HG03108 (cell line): ENCODE measurements at regions not wholly inside any gene's neighbourhood (a gene's known extent, or its start where the extent isn't known, plus 50 kb on each side); places are given as distances from the start of the nearest gene placed in this dataset.

Experiments
- ATAC-seq: cut with Tn5 transposase; IDR thresholded peaks from one replicate; pipeline ENCODE4 v1.9.1; 2021; ENCODE audit warnings: moderate library complexity; ENCODE audit not compliant: unreplicated experiment

DNA sequence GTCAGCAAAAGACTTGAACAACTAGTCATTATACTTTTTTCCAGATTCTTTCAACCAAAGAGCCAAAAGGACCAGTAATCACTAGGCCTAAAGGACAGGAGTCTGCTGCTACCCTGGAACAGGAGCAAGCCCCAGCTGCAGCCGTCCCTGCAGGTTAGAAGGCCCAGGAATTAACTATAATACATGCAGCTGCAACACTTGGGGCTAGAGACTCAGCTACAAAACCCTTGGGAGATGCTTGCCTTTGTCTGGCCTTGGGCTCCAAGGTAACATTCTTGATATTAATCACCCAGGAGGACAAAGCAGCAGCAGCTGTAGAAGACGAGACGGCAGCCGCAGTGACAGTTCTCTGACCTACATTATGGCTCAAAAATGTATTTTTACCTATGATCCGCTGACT, 841.2 kb upstream of the ADGRL4 start:
- ATAC-seq = no peak

DNA sequence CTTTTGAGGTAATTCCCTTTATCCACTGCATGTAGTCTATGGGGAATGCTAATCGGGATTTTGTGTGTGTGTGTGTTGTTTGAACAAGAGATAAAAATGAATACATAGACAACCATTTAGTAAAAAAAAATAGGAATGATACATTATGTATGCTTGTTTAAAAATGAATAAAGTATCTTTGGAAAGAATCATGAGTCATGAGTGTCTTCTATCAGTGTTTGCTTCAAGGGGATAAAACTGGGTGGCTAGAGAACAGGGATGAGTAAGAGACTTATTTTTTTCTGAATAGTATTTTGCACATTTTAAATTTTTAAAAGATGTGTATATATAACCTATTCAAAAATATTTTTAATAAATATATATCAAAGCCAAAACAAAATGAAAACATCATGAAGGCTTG, 839.4 kb upstream of the ADGRL4 start:
- ATAC-seq = no peak

DNA sequence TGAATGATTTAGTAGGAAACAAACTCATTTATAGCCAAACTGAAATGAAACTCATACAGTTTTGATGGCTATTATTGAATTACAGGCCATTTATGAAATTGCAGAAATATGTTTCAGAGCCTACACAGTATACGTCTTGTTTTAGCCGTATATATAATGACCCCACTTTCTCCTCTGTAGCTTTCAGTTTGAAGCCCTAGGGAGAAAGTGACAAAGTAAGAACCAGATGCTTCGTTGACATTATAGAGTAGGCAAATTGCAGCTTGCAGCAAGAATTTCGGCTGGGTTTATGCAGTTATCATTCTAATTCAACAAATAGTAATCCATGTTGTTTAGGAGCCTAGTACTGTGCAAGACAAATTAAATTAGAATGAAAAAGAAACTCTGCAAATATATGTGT, 836.3 kb upstream of the ADGRL4 start:
- ATAC-seq = no peak

DNA sequence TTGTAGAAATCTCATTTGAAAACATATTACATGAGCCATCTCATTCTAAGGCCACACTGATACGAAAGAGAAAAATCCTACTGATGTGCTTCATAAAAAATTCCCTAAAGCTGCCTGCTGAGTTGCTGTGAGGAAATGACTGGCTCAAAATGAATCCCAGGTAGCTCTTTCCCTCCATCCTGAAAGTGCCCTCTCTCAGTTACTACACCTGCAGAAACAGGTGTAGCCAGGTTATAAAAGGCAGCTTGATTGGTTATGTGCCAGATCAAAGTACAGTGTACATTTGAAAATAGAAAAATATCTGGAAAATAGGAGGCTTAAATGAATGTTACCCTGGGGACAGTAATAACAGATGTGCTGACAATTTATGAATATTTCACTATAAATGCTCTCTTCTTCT, 833.4 kb upstream of the ADGRL4 start:
- no peak for ATAC-seq

DNA sequence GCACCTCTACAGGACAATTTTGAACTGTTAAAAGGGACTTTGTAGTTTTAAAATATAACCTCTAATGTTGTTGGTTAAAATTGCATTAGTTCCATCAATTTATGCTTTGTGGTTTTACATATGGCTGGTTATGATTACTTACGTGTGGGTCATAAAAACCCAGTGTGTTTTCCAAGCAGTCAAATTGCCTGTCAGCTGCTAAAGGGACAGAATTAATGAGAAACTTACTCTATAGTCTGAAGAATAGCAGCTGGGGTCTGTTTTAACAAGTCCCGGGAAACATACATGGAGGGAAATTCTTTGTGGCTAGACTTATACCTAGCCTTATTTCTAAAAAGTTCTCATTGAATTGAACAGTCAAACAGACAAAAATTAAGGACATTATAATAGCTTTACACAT, 820.9 kb upstream of the ADGRL4 start:
- no peak for ATAC-seq

DNA sequence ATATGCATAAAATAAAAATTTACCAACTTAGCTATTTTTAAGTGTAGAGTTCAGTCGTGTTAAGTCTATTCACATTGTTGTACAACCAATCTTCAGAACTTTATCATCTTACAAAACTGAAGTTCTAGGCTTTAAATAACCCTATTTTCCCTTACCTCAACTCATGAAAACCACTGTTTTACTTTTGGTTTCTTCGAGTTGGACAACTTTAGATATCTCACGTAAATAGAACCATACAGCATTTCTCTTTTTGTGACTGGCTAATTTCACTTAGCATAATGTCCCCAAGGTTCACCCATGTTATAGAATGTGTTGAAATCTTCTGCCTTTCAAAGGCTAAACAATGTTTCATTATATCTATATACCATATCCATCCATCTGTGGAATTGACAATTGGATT, 819.0 kb upstream of the ADGRL4 start:
- ATAC-seq = no peak

DNA sequence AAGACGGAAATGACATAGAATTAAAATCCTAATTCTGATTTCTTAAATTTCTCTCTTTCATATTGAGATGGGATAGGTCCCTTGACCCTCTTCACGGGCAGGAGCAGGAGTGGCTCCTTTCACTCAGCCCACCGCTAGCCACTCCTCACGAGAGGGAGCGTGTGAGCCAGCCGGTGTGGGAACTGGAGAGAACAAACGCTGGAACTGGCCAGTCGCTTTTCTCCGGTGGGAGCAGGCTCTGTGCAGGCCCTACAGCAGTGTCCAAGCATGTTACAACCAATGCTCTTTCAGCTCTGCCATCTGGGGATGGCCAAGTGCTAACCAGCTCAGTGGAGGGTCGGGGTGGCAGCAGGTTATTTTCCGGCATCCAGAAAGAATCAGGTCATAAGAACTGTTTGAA, 815.5 kb upstream of the ADGRL4 start:
- no peak for ATAC-seq

DNA sequence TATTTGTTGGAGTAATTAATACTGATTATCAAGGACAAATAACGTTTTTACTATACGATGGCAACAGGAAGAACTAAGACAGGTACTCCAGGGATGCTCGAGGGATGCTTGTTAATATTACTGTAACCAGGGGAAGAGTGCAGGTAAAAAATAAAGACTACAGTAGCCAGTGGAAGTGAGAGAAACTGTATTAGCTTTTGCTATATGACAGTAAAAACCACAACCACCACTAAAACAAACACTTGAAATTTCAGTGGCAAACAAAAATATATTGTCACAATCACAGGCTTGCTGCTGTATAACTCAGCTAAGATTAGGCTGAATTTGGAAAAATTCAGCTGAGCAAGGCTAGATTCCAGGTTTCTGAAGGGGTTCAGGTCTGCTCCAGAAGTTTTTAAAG, 812.6 kb upstream of the ADGRL4 start:
- ATAC-seq = no peak

DNA sequence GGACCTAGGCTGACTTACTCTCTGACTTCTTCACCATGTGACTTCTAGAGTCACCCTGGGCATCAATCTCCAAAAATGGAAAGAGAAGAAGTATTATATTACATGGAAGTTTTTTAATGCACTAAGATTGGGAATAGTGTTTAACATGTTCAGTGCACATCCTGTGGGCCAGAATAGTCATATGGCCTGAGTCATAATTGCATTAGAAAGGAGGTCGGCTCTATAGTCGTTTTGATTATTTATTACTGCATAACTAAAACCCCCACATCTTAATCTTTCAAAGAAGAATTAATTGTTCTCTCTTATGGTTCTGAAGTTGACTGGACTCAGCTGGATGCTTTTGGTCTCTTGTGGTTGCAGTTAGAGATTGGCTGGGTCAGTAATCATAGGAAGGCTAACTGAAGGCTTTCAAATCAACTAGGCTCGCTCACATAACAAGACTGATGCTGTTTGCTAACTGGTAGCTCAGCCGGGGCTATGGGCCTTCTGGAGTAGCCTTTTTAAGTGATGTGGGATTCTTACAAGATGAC, 810.6 kb upstream of the ADGRL4 start:
- no peak for ATAC-seq

DNA sequence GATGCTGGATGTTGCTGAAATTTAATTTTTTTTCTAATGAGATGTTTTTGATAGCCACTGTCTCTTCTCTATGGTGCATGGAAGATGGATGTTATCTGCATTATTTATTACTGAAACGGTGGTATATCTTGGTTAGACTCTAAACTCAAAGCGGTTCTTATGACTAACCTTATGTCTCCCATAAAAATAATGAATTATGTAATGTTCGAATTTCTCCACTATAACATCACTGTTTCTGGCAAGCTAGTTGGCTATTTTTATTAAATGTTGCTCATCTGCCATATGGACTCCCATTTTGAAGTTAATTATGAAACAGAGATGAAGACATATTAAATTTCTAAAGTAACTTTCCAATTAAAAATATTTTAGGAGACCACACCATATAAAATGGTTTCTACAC, 808.6 kb upstream of the ADGRL4 start:
- ATAC-seq = no peak

DNA sequence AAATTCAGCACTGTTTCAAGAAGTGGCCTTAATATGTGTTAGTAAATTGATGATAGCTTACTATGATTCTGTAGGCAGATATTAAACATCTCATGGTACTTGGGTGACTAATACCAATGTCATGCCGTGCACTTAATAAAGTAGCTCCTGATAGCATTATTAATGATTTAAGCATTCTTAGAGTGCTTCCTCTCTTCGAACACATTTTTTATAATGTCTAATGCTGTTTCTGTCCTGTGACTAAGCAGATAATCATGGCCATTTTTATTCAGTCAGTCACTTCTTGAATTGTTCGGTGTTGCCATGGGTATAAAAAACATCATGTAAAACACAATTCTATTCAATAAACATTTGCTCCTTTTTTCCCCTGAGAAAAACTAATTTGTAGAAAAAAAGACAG, 804.6 kb upstream of the ADGRL4 start:
- no peak for ATAC-seq

DNA sequence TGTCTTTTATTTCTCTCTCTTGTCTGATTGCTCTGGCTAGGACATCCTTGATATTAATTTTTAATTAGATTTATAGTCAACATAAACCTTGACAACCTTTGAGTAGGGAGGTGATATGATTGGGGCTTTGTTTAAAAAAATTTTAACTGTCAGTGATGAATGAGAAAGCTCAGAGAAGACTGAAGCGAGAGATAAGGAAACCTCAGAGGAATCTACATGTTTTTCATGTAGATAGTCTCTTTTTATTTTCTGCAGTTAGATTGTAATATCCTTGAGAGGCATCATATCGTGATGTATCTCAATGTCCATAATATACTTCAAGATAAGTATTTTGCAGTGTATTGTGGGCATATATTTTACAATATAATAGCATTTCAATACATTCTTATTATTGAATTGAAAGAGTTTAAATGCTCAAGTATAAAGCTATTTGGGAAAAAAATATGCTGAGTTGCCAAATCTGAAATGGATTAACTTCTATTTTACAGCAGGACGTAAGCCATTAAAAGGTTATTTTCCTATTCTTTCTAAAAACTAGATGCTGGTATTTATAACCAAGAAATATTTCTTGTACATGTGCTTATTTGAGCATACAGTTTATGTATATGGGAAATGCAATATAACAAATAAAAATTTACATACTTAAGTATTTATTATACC, 802.4 kb upstream of the ADGRL4 start:
- no peak for ATAC-seq

DNA sequence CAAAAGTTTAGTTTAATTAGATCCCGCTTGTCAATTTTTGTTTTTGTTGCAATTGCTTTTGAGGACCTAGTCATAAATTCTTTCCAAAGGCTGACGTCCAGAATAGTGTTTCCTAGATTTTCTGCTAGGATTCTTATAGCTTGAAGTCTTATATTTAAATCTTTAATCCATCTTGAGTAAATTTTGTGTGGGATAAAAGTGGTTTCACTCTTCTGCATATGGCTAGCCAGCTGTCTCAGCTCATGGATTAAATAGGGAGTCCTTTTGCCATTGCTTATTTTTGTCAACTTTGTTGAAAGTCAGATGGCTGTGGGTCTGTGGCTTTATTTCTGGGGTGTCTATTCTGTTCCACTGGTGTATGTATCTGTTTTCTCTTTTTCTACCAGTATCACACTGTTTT, 801.3 kb upstream of the ADGRL4 start:
- no peak for ATAC-seq

DNA sequence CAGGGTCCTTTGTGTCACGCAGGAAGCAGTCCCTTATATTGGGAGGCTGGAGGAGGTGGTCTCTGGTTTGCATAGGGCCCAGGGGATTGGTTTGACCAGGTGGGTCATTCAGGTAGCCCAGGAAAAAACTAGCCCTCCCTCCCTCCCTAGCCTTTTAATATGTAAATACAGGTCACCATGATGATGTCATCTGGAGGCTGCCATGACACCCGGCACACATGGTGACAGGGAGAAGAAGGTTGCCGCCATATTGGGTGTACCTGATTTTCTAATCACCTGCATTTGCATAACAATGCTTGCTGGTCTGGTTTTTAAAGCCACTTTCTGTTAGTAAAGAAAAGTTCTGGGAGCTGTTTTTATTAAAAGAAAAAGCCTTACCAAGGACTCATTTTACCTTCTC, 791.0 kb upstream of the ADGRL4 start:
- no peak for ATAC-seq

DNA sequence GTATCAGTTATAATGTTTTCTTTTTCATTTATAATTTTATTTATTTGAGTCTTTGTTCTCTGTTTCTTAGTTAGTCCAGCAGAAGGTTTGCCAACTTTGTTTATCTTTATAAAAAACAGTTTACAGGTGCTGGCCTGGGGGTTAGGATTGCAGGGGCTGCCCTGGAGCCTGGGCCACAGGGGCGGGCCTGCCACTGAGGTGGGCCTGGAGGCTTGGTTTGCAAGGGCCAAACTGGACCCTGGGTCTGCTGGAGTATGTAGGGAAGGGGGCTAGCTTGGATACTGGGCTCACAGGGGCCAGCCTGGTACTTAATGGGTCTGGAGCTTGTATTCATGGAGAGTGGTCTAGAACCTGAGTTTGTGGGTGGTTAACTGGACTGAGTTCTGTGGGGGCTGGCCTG, 789.9 kb upstream of the ADGRL4 start:
- ATAC-seq = no peak

DNA sequence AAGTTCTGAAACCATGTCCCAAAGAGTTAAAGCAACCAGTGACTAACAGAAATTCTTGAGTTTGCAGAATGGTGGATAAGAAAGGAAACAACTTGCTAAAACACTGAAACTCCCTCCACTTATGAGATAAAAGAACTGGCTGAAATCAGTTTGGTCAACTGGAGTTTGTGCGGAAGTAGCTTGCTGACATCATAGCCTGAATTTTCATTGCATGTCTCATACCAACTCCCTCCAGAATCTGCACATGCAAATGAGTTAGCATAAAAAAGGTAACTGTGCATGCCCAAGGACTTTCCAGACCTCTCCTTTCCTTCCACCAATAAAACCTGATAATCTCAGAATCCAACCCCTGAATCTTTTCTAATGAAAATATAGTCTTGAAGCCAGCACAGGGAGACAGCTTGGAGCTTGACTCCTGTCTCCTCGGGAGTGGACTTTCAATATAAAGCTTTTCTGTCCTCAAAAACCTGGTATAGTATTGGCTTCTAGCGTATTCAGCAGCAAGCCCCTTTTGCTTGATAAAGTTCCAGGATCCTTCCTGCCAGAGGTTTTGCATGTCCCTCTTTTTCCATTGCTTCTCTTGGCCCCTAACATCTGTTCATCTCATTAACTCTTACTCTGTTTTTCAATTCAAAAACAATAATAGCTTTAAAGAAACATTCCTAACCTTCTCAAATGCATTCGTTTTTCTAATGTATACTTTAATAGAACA, 785.8 kb upstream of the ADGRL4 start:
- ATAC-seq = no peak

DNA sequence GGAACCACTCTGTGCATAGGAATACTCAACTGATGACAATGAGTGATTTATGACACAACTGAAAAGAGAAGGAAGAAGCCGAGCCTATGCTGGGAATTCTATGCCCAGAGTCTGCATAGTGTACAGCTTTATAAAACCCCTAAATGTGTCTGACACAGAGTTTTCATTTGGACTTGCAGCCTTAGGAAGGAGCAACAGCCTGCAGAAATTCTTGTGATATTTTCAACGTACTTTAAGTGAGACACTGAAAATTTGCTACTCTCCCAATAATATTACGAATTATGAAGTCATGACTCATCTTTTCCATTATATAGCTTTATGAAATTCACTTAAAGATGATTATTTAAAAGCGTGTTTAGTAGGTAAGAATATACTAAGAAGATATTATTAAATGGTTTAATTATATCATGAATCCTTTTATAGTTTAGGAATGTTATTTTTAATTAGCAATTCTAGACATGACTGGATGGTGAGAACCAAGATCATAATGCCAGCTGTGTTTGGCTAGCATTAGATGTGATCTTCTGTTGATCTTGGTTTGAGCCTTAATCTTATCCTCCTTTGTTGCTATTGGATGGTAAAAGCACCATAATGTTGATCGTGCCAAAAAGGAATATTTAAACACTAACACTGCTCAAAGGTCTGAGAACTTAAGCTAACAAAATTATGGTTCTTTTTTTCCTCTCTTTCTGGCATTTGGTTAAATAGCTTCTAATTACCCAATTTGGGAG, 785.1 kb upstream of the ADGRL4 start:
- no peak for ATAC-seq

DNA sequence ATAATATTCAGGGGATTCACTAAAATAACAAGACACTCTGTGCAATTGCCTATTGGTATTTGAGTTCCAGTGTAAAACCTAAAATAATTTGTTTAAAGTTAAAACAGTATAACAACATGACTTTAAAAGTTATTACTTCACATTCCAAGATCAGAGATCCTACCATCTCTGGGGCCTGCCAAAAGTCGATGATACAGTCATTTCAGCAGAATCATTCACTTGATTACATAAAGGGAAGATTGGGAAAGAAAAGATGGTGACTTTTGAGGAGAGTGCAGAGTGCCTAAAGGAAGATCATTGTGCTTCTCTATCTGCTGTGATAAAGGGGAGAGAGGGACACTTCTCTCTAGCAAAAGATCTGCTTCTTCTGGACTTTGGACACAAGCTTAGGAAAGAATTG, 784.4 kb upstream of the ADGRL4 start:
- ATAC-seq = no peak

DNA sequence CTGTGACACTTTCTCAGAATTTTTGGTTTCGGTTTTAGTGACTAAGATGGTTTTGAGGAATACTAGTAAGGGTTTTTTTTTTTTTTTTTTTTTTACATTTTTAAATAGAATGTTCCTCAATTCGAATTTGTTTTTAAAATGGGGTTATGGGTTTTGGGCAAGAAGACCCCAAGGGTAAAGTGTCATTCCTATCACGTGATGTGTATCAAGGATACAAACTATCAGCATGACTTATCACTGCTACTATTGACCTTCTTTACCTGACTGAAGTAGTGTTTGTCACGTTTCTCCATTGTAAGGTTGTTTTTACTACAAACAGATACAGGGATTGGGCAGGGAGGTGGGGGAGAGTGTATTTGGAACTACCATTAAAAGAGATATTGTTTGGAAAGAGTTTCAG, 781.1 kb upstream of the ADGRL4 start:
- ATAC-seq = no peak

DNA sequence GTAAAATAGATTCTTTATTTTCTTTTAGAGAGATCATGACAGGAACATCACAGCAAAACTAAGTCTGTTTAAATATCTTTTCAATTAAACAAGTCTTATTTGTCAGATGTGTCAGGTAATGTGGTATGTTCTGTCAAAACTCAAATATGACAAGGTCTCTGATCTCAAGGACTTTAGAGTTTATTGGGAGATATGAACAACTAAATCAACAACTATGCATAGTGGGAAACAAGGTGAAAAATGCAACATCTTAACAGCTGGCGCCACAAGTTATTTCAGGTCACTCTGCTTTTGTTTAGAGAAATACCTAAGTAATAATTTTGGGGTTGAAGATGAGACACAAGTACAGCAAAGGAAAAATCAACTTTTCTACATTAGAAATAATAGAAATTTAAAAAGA, 779.4 kb upstream of the ADGRL4 start:
- ATAC-seq = no peak

DNA sequence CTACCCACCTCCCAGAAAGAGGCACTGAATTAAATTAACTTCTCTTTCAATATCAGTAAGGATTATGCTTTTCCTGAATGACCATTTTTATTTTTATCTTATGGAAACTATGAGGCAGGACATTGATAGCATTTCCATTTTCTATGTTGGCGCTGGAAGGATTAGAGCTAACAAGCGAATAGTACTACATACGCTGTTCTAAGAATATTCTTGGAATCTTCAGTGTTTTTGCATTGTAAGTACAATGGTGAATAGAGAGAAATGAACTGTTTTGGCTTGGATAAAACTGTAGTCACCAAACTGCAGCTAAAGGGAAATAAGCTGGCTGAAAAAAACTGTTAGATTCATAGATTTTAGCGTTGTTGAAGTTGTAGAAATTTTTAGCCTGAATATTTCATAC, 779.0 kb upstream of the ADGRL4 start:
- ATAC-seq = no peak

DNA sequence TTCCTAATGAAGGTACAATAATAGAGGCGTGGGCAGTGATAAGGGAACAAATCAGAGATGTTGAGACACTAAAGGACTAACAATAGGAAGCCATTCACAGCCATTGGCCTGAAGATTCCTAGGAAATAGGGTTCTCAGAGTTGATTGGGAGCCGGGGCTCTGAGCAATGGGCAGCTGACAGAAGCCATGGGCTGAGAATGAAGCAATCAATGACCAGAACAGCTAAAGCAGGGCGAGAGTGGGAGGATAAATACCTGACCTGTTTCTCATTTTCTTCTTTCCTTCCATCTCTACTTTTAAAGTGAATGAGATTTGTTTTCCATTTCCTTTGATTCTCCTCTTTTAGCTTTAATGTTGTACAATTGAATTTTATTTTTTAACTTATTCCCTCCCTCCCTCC, 774.7 kb upstream of the ADGRL4 start:
- ATAC-seq = no peak
